Chondrocyte (in vitro differentiated cells): ENCODE measurements at regions not wholly inside any gene's neighbourhood (a gene's known extent, or its start where the extent isn't known, plus 50 kb on each side); places are given as distances from the start of the nearest gene placed in this dataset.

Source experiments
- DNase-seq: peaks from one replicate; pipeline ENCODE4 v3.0.0; 2021; ENCODE audit warnings: mixed read lengths, low spot score
- H3K27ac Mint-ChIP-seq: one replicate; pipeline ENCODE4 v1.8.0; 2021; ENCODE audit warnings: mild to moderate bottlenecking, moderate library complexity, mixed read lengths; ENCODE audit not compliant: unreplicated experiment
- H3K27me3 Mint-ChIP-seq: 2 replicates; pipeline ENCODE4 v1.8.0; 2021; ENCODE audit warnings: low read depth, mixed read lengths
- H3K36me3 Mint-ChIP-seq: 2 replicates; pipeline ENCODE4 v1.8.0; 2021; ENCODE audit warnings: low read depth, mixed read lengths
- H3K4me1 Mint-ChIP-seq: 2 replicates; pipeline ENCODE4 v1.8.0; 2021; ENCODE audit warnings: low read depth, mild to moderate bottlenecking, mixed read lengths
- H3K4me3 Mint-ChIP-seq: one replicate; pipeline ENCODE4 v1.8.0; 2021; ENCODE audit warnings: mild to moderate bottlenecking, moderate library complexity, mixed read lengths; ENCODE audit not compliant: unreplicated experiment
- H3K9me3 Mint-ChIP-seq: 2 replicates; pipeline ENCODE4 v1.8.0; 2021; ENCODE audit warnings: low read depth, mixed read lengths
- TF ChIP-seq, protein P1 (sequence below): fragments of 200-600 bp; sonication (generic); IDR thresholded peaks from 2 replicates; pipeline ENCODE4 v1.5.0; 2021; ENCODE audit warnings: antibody characterized with exemption, mild to moderate bottlenecking, moderate library complexity

DNA sequence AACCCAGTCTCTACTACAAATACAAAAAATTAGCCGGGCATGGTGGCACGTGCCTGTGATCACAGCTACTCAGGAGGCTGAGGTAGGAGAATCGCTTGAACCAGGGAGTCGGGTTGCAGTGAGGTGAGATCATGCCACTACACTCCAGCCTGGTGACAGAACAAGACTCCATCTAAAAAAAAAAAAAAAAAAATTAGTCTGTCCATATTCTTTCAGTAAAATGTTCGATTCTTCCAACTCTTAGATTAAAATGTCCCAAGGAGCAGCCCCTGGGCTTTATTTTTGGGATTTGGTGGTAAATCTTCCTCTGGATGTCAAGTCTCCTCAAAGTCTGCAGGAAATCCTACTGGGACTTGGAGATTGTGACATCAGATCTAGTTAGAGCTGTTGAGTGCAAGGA lies 101.0 kb upstream of the EEF1E1 start:
- H3K9me3 Mint-ChIP-seq = no peaks in the 10 kb centered on the region
- DNase-seq = no peak
- H3K27me3 Mint-ChIP-seq = no peaks in the 10 kb centered on the region
- no peak overlapping the region for H3K4me3 Mint-ChIP-seq
- no peaks in the 10 kb centered on the region for H3K4me1 Mint-ChIP-seq
- H3K27ac Mint-ChIP-seq = no peak overlapping the region
- TF ChIP-seq, protein P1, sequence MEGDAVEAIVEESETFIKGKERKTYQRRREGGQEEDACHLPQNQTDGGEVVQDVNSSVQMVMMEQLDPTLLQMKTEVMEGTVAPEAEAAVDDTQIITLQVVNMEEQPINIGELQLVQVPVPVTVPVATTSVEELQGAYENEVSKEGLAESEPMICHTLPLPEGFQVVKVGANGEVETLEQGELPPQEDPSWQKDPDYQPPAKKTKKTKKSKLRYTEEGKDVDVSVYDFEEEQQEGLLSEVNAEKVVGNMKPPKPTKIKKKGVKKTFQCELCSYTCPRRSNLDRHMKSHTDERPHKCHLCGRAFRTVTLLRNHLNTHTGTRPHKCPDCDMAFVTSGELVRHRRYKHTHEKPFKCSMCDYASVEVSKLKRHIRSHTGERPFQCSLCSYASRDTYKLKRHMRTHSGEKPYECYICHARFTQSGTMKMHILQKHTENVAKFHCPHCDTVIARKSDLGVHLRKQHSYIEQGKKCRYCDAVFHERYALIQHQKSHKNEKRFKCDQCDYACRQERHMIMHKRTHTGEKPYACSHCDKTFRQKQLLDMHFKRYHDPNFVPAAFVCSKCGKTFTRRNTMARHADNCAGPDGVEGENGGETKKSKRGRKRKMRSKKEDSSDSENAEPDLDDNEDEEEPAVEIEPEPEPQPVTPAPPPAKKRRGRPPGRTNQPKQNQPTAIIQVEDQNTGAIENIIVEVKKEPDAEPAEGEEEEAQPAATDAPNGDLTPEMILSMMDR = no peak
- H3K36me3 Mint-ChIP-seq = no peaks in the 10 kb centered on the region

GRCh38 chr6:8201679-8202078 lies 99.3 kb upstream of the EEF1E1 start:
- H3K27ac Mint-ChIP-seq = no peak overlapping the region
- H3K4me3 Mint-ChIP-seq = no peak overlapping the region
- TF ChIP-seq, protein P1 = no peak
- H3K27me3 Mint-ChIP-seq = no peaks in the 10 kb centered on the region
- H3K4me1 Mint-ChIP-seq = no peaks in the 10 kb centered on the region
- no peaks in the 10 kb centered on the region for H3K36me3 Mint-ChIP-seq
- DNase-seq = no peak
- H3K9me3 Mint-ChIP-seq = no peaks in the 10 kb centered on the region

GRCh38 chr6:8200255-8200654 lies 97.9 kb upstream of the EEF1E1 start:
- no peak overlapping the region for H3K4me3 Mint-ChIP-seq
- no peaks in the 10 kb centered on the region for H3K36me3 Mint-ChIP-seq
- DNase-seq = no peak
- TF ChIP-seq, protein P1 = no peak
- no peak overlapping the region for H3K27ac Mint-ChIP-seq
- no peaks in the 10 kb centered on the region for H3K27me3 Mint-ChIP-seq
- H3K4me1 Mint-ChIP-seq = no peaks in the 10 kb centered on the region
- no peaks in the 10 kb centered on the region for H3K9me3 Mint-ChIP-seq

DNA sequence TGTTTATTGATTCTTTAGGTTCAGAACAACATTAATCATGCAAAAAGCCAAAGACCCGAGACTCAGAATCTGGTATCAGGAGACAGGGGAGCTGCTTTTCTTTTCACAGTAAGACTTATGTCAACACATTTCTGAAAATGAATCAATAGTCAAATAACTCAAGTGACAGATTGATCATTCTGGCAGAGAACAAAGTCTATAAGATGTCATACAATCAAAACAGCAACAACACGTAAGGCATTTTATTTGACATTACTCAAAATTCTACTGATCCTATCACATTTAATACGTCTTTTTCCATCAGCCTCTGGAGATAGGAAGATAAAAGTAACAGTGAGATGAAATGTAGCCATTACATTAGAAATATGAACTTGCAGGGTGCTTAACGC lies 93.4 kb upstream of the EEF1E1 start:
- no peak overlapping the region for H3K27ac Mint-ChIP-seq

DNA sequence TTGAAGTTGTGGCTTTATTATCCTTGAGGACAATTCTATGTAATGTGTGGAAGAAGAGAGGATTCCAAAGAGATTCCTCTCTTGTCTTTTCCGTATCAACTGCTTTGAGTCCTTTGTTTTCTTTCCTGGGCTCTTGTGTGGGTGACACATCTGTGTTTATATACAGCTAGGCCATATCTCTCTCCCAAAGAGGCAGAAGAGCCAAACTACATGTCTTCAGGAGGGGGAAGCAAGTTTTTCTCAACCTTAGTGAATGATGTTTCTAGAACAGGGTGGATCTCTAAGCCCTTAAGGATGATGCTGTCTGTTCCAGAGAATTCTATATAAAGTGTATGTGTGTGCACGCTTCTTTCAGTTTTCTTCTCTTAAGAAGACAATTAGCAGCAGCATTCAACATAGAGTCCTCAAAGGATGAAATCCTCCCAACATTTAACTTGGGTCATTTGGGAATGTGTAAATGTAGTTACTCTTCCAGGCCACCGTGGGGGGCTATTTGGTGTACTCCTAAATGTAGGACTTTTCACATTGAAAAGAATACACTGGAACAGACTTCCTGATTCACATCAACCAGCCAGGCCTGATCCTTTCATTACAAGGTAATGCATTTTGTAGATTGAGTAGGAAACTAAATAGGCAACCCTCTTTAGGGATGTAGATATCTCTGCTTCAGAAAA lies 92.8 kb upstream of the EEF1E1 start:
- Mint-ChIP-seq H3K36me3 (no peaks in the 10 kb centered on the region), H3K27me3 (no peaks in the 10 kb centered on the region), H3K4me1 (peaks cover 18% of the 10 kb centered on the region), H3K9me3 (peaks cover 2% of the 10 kb centered on the region), H3K4me3 (no peak overlapping the region), H3K27ac (no peak overlapping the region)
- no peak for DNase-seq
- TF ChIP-seq, protein P1 = peak; percentile 61

More for the DNA sequence above, 93.4 kb upstream of the EEF1E1 start:
- DNase-seq = no peak
- Mint-ChIP-seq H3K36me3 (no peaks in the 10 kb centered on the region), H3K4me3 (no peak overlapping the region), H3K27me3 (no peaks in the 10 kb centered on the region), H3K4me1 (peaks cover 18% of the 10 kb centered on the region), H3K9me3 (peaks cover 2% of the 10 kb centered on the region)
- TF ChIP-seq, protein P1 = peak; percentile 25
